Karpas-422 (cell line): ENCODE measurements at regions not wholly inside any gene's neighbourhood (a gene's known extent, or its start where the extent isn't known, plus 50 kb on each side); places are given as distances from the start of the nearest gene placed in this dataset.

Experiments used
- DNase-seq: peaks from one replicate; pipeline ENCODE4 v3.0.0-alpha.2; 2015
- H2AFZ ChIP-seq: fragments of 200-600 bp; sonication (generic); 2 replicates; pipeline ENCODE4 v1.6.1; 2014; ENCODE audit warnings: antibody characterized with exemption, low read length, mixed read lengths
- H3K27ac ChIP-seq: fragments of 200-600 bp; sonication (generic); 2 replicates; pipeline ENCODE4 v1.5.1; 2014; ENCODE audit warnings: mild to moderate bottlenecking, low read length, moderate library complexity
- H3K27me3 ChIP-seq: fragments of 200-600 bp; sonication (generic); 2 replicates; pipeline ENCODE4 v1.6.1; 2014; ENCODE audit warnings: low read length, mixed read lengths
- H3K36me3 ChIP-seq: fragments of 200-600 bp; sonication (generic); 2 replicates; pipeline ENCODE4 v1.6.1; 2014; ENCODE audit warnings: low read length, mixed read lengths; ENCODE audit not compliant: insufficient read depth
- H3K4me1 ChIP-seq: fragments of 200-600 bp; sonication (generic); 2 replicates; pipeline ENCODE4 v1.6.1; 2014; ENCODE audit warnings: mild to moderate bottlenecking, low read length, mixed read lengths
- H3K4me2 ChIP-seq: fragments of 200-600 bp; sonication (generic); 2 replicates; pipeline ENCODE4 v1.6.1; 2014; ENCODE audit warnings: low read length, low read depth, mild to moderate bottlenecking; ENCODE audit not compliant: poor library complexity, severe bottlenecking
- H3K4me3 ChIP-seq: fragments of 200-600 bp; sonication (generic); 2 replicates; pipeline ENCODE4 v1.5.1; 2014; ENCODE audit warnings: mild to moderate bottlenecking, antibody characterized with exemption, low read length, mixed read lengths
- H3K79me2 ChIP-seq: fragments of 200-600 bp; sonication (generic); 2 replicates; pipeline ENCODE4 v1.6.1; 2014; ENCODE audit warnings: mild to moderate bottlenecking, low read length, mixed read lengths
- H3K9ac ChIP-seq: fragments of 200-600 bp; sonication (generic); 2 replicates; pipeline ENCODE4 v1.6.0; 2014; ENCODE audit warnings: low read length
- H3K9me2 ChIP-seq: fragments of 200-600 bp; sonication (generic), shearing (Covaris generic); replicated peaks from 2 replicates; pipeline ENCODE4 v1.6.0; 2014; ENCODE audit warnings: mild to moderate bottlenecking, low read length, moderate library complexity; ENCODE audit not compliant: insufficient read depth
- H3K9me3 ChIP-seq: fragments of 300-700, 200-600 bp; sonication (generic); 2 replicates; pipeline ENCODE4 v1.6.1; 2014; ENCODE audit warnings: low read length, mixed read lengths
- H4K20me1 ChIP-seq: fragments of 200-600 bp; sonication (generic); 2 replicates; pipeline ENCODE4 v1.6.1; 2014; ENCODE audit warnings: mild to moderate bottlenecking, antibody characterized with exemption, low read length, low read depth; ENCODE audit not compliant: insufficient read depth

DNA sequence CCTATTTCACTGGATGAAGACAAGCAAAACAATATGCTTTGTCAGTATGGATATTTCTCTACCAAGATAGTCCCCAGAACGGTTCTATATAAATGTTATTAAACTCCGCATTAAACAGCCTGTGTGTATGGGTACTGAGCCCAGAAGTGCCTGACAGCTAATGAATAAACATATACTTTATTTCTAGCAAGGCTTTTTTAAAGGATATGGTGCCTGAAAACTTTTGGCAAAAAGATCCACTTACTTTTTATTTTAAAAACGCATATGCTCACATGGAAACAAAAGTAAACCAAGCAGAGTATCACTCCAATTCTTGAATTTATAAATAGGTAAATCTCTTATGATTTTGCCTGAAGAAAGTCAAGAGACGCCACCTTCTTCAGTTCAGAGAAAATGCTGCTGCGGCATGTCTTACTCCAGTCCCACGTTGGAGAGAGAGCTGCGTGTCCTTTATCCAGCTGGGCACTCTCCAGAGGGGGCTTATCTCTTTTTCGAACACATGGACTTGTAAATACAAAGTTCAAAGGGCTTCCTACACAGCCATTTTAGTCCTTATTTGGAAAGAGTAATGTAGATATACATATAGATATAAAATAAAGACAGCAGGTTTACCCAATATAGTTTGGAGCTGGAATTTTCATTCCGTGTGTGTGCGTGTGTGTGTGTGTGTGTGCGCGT, 264.2 kb downstream of the ADAMTS20 start:
- Histone ChIP-seq H3K27ac (no peak overlapping the region), H3K4me3 (no peak overlapping the region), H3K27me3 (no peaks in the 10 kb centered on the region), H3K4me2 (no peak overlapping the region), H4K20me1 (no peaks in the 10 kb centered on the region), H3K36me3 (no peaks in the 10 kb centered on the region), H3K4me1 (no peaks in the 10 kb centered on the region), H3K9ac (no peak overlapping the region), H3K79me2 (no peaks in the 10 kb centered on the region), H2AFZ (no peak overlapping the region), H3K9me2 (no peaks in the 10 kb centered on the region), H3K9me3 (no peaks in the 10 kb centered on the region)
- no peak for DNase-seq

DNA sequence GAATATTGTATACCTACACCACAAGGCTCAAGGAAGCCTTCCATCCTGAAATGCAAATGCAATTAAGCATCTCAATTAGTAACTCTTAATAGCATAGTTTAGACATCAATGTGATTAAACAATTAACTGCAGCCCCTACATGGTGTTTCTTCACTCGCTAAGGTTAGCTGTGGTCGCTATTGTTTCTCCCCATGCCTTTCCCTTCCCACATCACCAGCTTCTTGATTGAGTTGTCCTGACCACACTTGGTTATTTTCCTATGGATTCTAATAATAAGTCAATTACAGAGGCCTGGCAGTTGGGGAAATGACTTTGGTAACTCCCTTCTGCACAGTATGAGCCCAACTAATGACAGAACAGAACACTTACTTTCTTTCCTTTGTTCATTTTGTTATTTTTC, 265.0 kb downstream of the ADAMTS20 start:
- Histone ChIP-seq H3K27me3 (no peaks in the 10 kb centered on the region), H4K20me1 (no peaks in the 10 kb centered on the region), H2AFZ (no peak overlapping the region), H3K4me3 (no peak overlapping the region), H3K36me3 (no peaks in the 10 kb centered on the region), H3K4me2 (no peak overlapping the region), H3K4me1 (no peaks in the 10 kb centered on the region), H3K79me2 (no peaks in the 10 kb centered on the region), H3K9me3 (no peaks in the 10 kb centered on the region), H3K27ac (no peak overlapping the region), H3K9me2 (no peaks in the 10 kb centered on the region), H3K9ac (no peak overlapping the region)
- DNase-seq: no peak

DNA sequence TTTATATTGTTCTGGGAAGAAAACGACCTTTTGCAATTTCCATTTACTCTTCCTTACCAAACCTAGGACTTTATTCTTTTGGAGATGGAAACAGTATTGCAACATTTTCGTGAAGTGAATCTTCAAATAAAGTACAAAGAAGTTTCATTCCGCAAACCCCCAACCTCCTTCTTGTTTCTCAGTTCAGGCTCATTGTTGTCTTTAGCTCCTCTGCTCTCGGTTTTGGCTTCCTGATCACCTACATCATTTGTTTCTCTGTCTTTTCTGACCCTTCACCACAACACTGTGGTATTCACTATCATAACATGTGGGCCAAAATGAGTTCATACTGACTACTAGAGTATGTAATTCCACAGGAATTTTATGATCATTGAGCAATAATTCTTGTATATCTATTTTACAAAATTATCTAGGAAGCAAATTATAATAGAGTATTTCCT, 266.8 kb downstream of the ADAMTS20 start:
- no peak overlapping the region for H2AFZ ChIP-seq
- H3K4me2 ChIP-seq: no peak overlapping the region
- no peak overlapping the region for H3K9ac ChIP-seq

GRCh38 chr12:43284486-43285158, 267.4 kb downstream of the ADAMTS20 start:
- no peaks in the 10 kb centered on the region for H4K20me1 ChIP-seq
- H3K36me3 ChIP-seq: no peaks in the 10 kb centered on the region
- H3K9me3 ChIP-seq: no peaks in the 10 kb centered on the region
- H2AFZ ChIP-seq: no peak overlapping the region
- H3K4me1 ChIP-seq: no peaks in the 10 kb centered on the region
- no peaks in the 10 kb centered on the region for H3K9me2 ChIP-seq
- H3K9ac ChIP-seq: no peak overlapping the region
- no peak for DNase-seq
- no peak overlapping the region for H3K27ac ChIP-seq
- H3K27me3 ChIP-seq: no peaks in the 10 kb centered on the region
- H3K4me2 ChIP-seq: no peak overlapping the region
- H3K79me2 ChIP-seq: no peaks in the 10 kb centered on the region
- no peak overlapping the region for H3K4me3 ChIP-seq

More for the DNA sequence above, 266.8 kb downstream of the ADAMTS20 start:
- Histone ChIP-seq H3K36me3 (no peaks in the 10 kb centered on the region), H3K79me2 (no peaks in the 10 kb centered on the region), H3K27me3 (no peaks in the 10 kb centered on the region), H3K4me3 (no peak overlapping the region), H3K9me3 (no peaks in the 10 kb centered on the region), H3K9me2 (no peaks in the 10 kb centered on the region), H4K20me1 (no peaks in the 10 kb centered on the region), H3K27ac (no peak overlapping the region), H3K4me1 (no peaks in the 10 kb centered on the region)
- no peak for DNase-seq

GRCh38 chr12:43283206-43283605, 268.8 kb downstream of the ADAMTS20 start:
- no peak overlapping the region for H3K9ac ChIP-seq
- H3K4me3 ChIP-seq: no peak overlapping the region
- no peaks in the 10 kb centered on the region for H3K9me2 ChIP-seq
- H3K4me1 ChIP-seq: peaks cover under 1% of the 10 kb centered on the region; the same call in 1 of the 2 replicates
- H3K36me3 ChIP-seq: no peaks in the 10 kb centered on the region
- no peaks in the 10 kb centered on the region for H3K27me3 ChIP-seq
- no peak overlapping the region for H3K4me2 ChIP-seq
- H4K20me1 ChIP-seq: no peaks in the 10 kb centered on the region
- DNase-seq: no peak
- no peaks in the 10 kb centered on the region for H3K9me3 ChIP-seq
- no peak overlapping the region for H3K27ac ChIP-seq
- H2AFZ ChIP-seq: no peak overlapping the region
- H3K79me2 ChIP-seq: no peaks in the 10 kb centered on the region

GRCh38 chr12:43282106-43282505, 269.9 kb downstream of the ADAMTS20 start:
- H3K4me1 ChIP-seq: peaks cover 2% of the 10 kb centered on the region; the same call in 1 of the 2 replicates
- no peak overlapping the region for H3K4me2 ChIP-seq
- H3K27me3 ChIP-seq: no peaks in the 10 kb centered on the region
- H3K36me3 ChIP-seq: no peaks in the 10 kb centered on the region
- peak; percentile 43 for DNase-seq
- H3K4me3 ChIP-seq: no peak overlapping the region
- H3K9ac ChIP-seq: no peak overlapping the region
- no peaks in the 10 kb centered on the region for H3K79me2 ChIP-seq
- no peaks in the 10 kb centered on the region for H3K9me3 ChIP-seq
- no peak overlapping the region for H3K27ac ChIP-seq
- no peak overlapping the region for H2AFZ ChIP-seq
- H3K9me2 ChIP-seq: no peaks in the 10 kb centered on the region
- no peaks in the 10 kb centered on the region for H4K20me1 ChIP-seq

DNA sequence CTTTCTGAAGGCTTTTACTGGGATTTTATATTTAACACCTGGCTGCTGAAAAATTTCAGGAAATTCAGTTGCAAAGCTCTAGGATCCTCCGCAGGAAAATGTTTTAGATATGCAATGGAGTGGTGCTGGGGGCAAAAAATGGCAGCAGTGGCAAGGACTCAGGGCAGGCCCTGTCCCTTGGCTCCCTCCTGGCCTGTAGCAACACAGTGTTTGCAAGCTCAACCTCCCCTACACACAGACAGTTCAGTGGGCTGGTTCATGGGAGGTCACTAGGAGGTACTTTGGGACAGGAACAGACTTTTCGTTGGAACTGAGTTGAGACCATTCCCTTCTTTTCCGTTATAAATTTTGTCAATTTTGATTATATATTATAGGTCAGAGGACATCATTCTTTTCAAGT, 270.4 kb downstream of the ADAMTS20 start:
- Histone ChIP-seq H2AFZ (no peak overlapping the region), H3K4me2 (no peak overlapping the region), H3K9ac (no peak overlapping the region), H3K79me2 (no peaks in the 10 kb centered on the region), H3K9me3 (no peaks in the 10 kb centered on the region), H3K36me3 (no peaks in the 10 kb centered on the region), H3K9me2 (no peaks in the 10 kb centered on the region), H3K27me3 (no peaks in the 10 kb centered on the region), H3K27ac (no peak overlapping the region), H3K4me3 (no peak overlapping the region), H4K20me1 (no peaks in the 10 kb centered on the region), H3K4me1 (peaks cover 2% of the 10 kb centered on the region; the same call in 1 of the 2 replicates)
- DNase-seq: no peak

DNA sequence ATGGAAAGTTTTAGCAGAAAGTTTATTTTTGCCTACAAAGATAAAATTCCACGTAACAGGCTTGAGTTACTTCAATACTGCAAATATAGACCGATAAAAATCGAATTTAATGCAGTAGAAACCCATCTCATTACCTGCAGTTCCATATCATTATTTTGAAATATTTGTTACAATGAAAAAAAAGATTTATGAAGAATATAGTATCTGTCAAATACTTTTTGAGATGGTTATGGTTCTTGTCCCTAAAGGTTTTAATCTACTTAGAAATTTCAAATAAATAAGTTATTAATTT, 273.5 kb downstream of the ADAMTS20 start:
- Histone ChIP-seq H3K9ac (no peak overlapping the region), H3K9me2 (no peaks in the 10 kb centered on the region), H3K27ac (no peak overlapping the region), H3K4me3 (no peak overlapping the region), H2AFZ (no peak overlapping the region), H4K20me1 (no peaks in the 10 kb centered on the region), H3K79me2 (no peaks in the 10 kb centered on the region), H3K4me1 (peaks cover 4% of the 10 kb centered on the region), H3K9me3 (no peaks in the 10 kb centered on the region), H3K36me3 (no peaks in the 10 kb centered on the region), H3K27me3 (no peaks in the 10 kb centered on the region), H3K4me2 (no peak overlapping the region)
- no peak for DNase-seq
